Hepatic stellate cell (primary cell): ENCODE measurements at regions not wholly inside any gene's neighbourhood (a gene's known extent, or its start where the extent isn't known, plus 50 kb on each side); places are given as distances from the start of the nearest gene placed in this dataset.
"Not testable (repeated sequence)": the region's sequence is repeated elsewhere in the genome, so short reads cannot be mapped to it uniquely, and the experiment has no call there.

Experiments used
- DNase-seq: peaks from one replicate; pipeline ENCODE4 v3.0.0; 2011; ENCODE audit warnings: low spot score

- DNase-seq: peak; percentile 50
Measured at GRCh38 chr6:22147921-22148776, 148.7 kb downstream of the PRL start.

- no peak for DNase-seq
Measured at GRCh38 chr6:22149096-22149495, 147.7 kb downstream of the PRL start.

GRCh38 chr6:22149501-22150367 lies 147.1 kb downstream of the PRL start:
- peak; percentile 11 for DNase-seq

GRCh38 chr6:22150368-22151035 lies 146.3 kb downstream of the PRL start:
- DNase-seq: no peak

- no peak for DNase-seq
Measured at GRCh38 chr6:22151892-22152291, 144.9 kb downstream of the PRL start.

- DNase-seq: no peak
Measured at GRCh38 chr6:22152841-22153240, 144.0 kb downstream of the PRL start.

GRCh38 chr6:22153384-22154158 lies 143.3 kb downstream of the PRL start:
- no peak for DNase-seq

- DNase-seq: no peak
Measured at GRCh38 chr6:22155551-22155950, 141.3 kb downstream of the PRL start.

GRCh38 chr6:22157233-22157632 lies 139.6 kb downstream of the PRL start:
- DNase-seq: no peak

- no peak for DNase-seq
Measured at GRCh38 chr6:22164236-22164635, 132.6 kb downstream of the PRL start.

- not testable (repeated sequence) for DNase-seq
Measured at GRCh38 chr6:22171006-22171405, 125.8 kb downstream of the PRL start.

GRCh38 chr6:22171885-22172284 lies 125.0 kb downstream of the PRL start:
- DNase-seq: not testable (repeated sequence)

- no peak for DNase-seq
Measured at GRCh38 chr6:22173311-22173710, 123.5 kb downstream of the PRL start.

GRCh38 chr6:22180250-22180649 lies 116.6 kb downstream of the PRL start:
- DNase-seq: not testable (repeated sequence)

- no peak for DNase-seq
Measured at GRCh38 chr6:22184371-22184770, 112.5 kb downstream of the PRL start.

- DNase-seq: no peak
Measured at GRCh38 chr6:22189946-22190345, 106.9 kb downstream of the PRL start.

- DNase-seq: no peak
Measured at GRCh38 chr6:22194188-22194921, 102.5 kb downstream of the PRL start.

GRCh38 chr6:22199771-22200170 lies 97.1 kb downstream of the PRL start:
- no peak for DNase-seq

GRCh38 chr6:22204153-22204552 lies 92.7 kb downstream of the PRL start:
- no peak for DNase-seq

GRCh38 chr6:22205266-22205665 lies 91.6 kb downstream of the PRL start:
- no peak for DNase-seq

GRCh38 chr6:22206106-22206505 lies 90.7 kb downstream of the PRL start:
- no peak for DNase-seq
